GM23338 (cell line): ENCODE measurements at regions not wholly inside any gene's neighbourhood (a gene's known extent, or its start where the extent isn't known, plus 50 kb on each side); places are given as distances from the start of the nearest gene placed in this dataset.

Experiments
- CREB1 ChIP-seq: fragments of 250-450 bp; sonication (Bioruptor Pico); IDR thresholded peaks from 2 replicates; pipeline ENCODE4 v1.5.0; 2020; ENCODE audit warnings: low read depth, mild to moderate bottlenecking, moderate library complexity
- CTCF ChIP-seq, 2 experiments: fragments of 200-600 bp in 1 of 2; sonication (generic) in 1 of 2; conservative IDR thresholded peaks; 2 replicates each; pipeline versions ENCODE4 v1.5.1 to v1.6.1; 2016 to 2017; ENCODE audit warnings: antibody characterized with exemption in 2 of 2, low read depth in 2 of 2, mild to moderate bottlenecking in 2 of 2, moderate library complexity in 1 of 2
- ETS1 ChIP-seq: IDR thresholded peaks from 2 replicates; pipeline ENCODE4 v1.6.1; 2016; ENCODE audit warnings: antibody characterized with exemption
- EZH2phosphoT487 ChIP-seq: fragments of 200-600 bp; sonication (generic); IDR thresholded peaks from one replicate; pipeline ENCODE4 v1.8.1; 2018; ENCODE audit warnings: antibody characterized with exemption; ENCODE audit not compliant: unreplicated experiment
- JUNB ChIP-seq: IDR thresholded peaks from one replicate; pipeline ENCODE4 v1.6.1; 2016; ENCODE audit warnings: antibody characterized with exemption; ENCODE audit not compliant: unreplicated experiment
- NANOG ChIP-seq: IDR thresholded peaks from 2 replicates; pipeline ENCODE4 v1.6.1; 2016; ENCODE audit warnings: antibody characterized with exemption, borderline replicate concordance
- REST ChIP-seq: IDR thresholded peaks from one replicate; pipeline ENCODE4 v1.6.1; 2018; ENCODE audit warnings: antibody characterized with exemption; ENCODE audit not compliant: unreplicated experiment
- ZNF114 ChIP-seq: fragments of 250-450 bp; sonication (Bioruptor Pico); IDR thresholded peaks from 2 replicates; pipeline ENCODE4 v1.5.0; 2020; ENCODE audit warnings: mild to moderate bottlenecking, moderate library complexity
- ZNF462 ChIP-seq: fragments of 250-450 bp; sonication (Bioruptor Pico); IDR thresholded peaks from 2 replicates; pipeline ENCODE4 v1.5.0; 2020; ENCODE audit warnings: mild to moderate bottlenecking, moderate library complexity

- no peak for TF ChIP-seq ZNF462 (CRISPR knock-in tag)
- no peak for TF ChIP-seq ZNF114
- no peak for TF ChIP-seq JUNB
- TF ChIP-seq ETS1, result no peak
- no peak for TF ChIP-seq EZH2phosphoT487
- TF ChIP-seq CREB1 (CRISPR knock-in tag), result no peak
- no peak for TF ChIP-seq CTCF (conservative IDR thresholded peaks at IDR 0.05; ENCODE audit: low read depth in 2 of 2)
- no peak for TF ChIP-seq NANOG
- no peak for TF ChIP-seq REST
Measured at GRCh38 chr12:114092981-114093380, 126.9 kb upstream of the RBM19 start (continued).
